Panc1 (cell line): ENCODE measurements at regions not wholly inside any gene's neighbourhood (a gene's known extent, or its start where the extent isn't known, plus 50 kb on each side); places are given as distances from the start of the nearest gene placed in this dataset.

Source experiments
- POLR2AphosphoS5 ChIP-seq: IDR thresholded peaks from 2 replicates; pipeline ENCODE4 v1.6.1; 2012; ENCODE audit warnings: mild to moderate bottlenecking, low read depth, low read length, moderate library complexity
- REST ChIP-seq, 2 experiments: IDR thresholded peaks; 2 replicates each; pipeline ENCODE4 v1.6.1; 2011 to 2012; ENCODE audit warnings: low read depth in 2 of 2, control low read depth in 1 of 2, low read length in 1 of 2, mild to moderate bottlenecking in 1 of 2, moderate library complexity in 1 of 2; ENCODE audit not compliant: insufficient read depth in 1 of 2
- SIN3A ChIP-seq: IDR thresholded peaks from 2 replicates; pipeline ENCODE4 v1.6.1; 2012; ENCODE audit warnings: low read depth, mild to moderate bottlenecking, low read length, moderate library complexity, borderline replicate concordance; ENCODE audit not compliant: insufficient read depth
- TF ChIP-seq, protein P1 (sequence below): fragments of 450-650 bp; IDR thresholded peaks from 2 replicates; pipeline ENCODE4 v1.5.1; 2017; ENCODE audit warnings: mild to moderate bottlenecking

- TF ChIP-seq, protein P1, sequence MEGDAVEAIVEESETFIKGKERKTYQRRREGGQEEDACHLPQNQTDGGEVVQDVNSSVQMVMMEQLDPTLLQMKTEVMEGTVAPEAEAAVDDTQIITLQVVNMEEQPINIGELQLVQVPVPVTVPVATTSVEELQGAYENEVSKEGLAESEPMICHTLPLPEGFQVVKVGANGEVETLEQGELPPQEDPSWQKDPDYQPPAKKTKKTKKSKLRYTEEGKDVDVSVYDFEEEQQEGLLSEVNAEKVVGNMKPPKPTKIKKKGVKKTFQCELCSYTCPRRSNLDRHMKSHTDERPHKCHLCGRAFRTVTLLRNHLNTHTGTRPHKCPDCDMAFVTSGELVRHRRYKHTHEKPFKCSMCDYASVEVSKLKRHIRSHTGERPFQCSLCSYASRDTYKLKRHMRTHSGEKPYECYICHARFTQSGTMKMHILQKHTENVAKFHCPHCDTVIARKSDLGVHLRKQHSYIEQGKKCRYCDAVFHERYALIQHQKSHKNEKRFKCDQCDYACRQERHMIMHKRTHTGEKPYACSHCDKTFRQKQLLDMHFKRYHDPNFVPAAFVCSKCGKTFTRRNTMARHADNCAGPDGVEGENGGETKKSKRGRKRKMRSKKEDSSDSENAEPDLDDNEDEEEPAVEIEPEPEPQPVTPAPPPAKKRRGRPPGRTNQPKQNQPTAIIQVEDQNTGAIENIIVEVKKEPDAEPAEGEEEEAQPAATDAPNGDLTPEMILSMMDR: no peak
- TF ChIP-seq POLR2AphosphoS5 (no peak), REST (IDR thresholded peaks at IDR 0.05; ENCODE audit: insufficient read depth in 1 of 2, low read depth in 2 of 2, low read length in 1 of 2) (no peak), SIN3A (no peak)
These were observed 1162.1 kb downstream of the VRK1 start for GRCh38 chr14:97959251-97959650.
